ENCODE measurements at regions not wholly inside any gene's neighbourhood (a gene's known extent, or its start where the extent isn't known, plus 50 kb on each side); places are given as distances from the start of the nearest gene placed in this dataset.

- Mint-ChIP-seq H3K4me3 (no peak overlapping the region), H3K36me3 (ENCODE audit: low read depth) (no peaks in the 10 kb centered on the region), H3K27me3 (peaks cover 2% of the 10 kb centered on the region), H3K27ac (no peak overlapping the region), H3K4me1 (no peaks in the 10 kb centered on the region), H3K9me3 (no peaks in the 10 kb centered on the region)
- no peak for ATAC-seq
- DNase-seq: no peak
These were observed 89.2 kb upstream of the PRDX4 start for GRCh38 chrX:23578079-23578478.

- Mint-ChIP-seq H3K9me3 (no peaks in the 10 kb centered on the region), H3K4me3 (no peak overlapping the region), H3K36me3 (ENCODE audit: low read depth) (no peaks in the 10 kb centered on the region), H3K27me3 (no peaks in the 10 kb centered on the region), H3K4me1 (no peaks in the 10 kb centered on the region), H3K27ac (no peak overlapping the region)
- no peak for ATAC-seq
- DNase-seq: no peak
These were observed 77.8 kb upstream of the PRDX4 start for GRCh38 chrX:23589496-23589895.

GRCh38 chrX:23592741-23593140 is 74.6 kb upstream of the PRDX4 start:
- no peaks in the 10 kb centered on the region for H3K36me3 Mint-ChIP-seq (ENCODE audit: low read depth)
- ATAC-seq (no peak), DNase-seq (no peak)
- H3K4me1 Mint-ChIP-seq: no peaks in the 10 kb centered on the region
- H3K27ac Mint-ChIP-seq: no peak overlapping the region
- H3K4me3 Mint-ChIP-seq: no peak overlapping the region
- H3K9me3 Mint-ChIP-seq: no peaks in the 10 kb centered on the region
- H3K27me3 Mint-ChIP-seq: no peaks in the 10 kb centered on the region

GRCh38 chrX:23598575-23598974 is 68.7 kb upstream of the PRDX4 start:
- H3K4me1 Mint-ChIP-seq: no peaks in the 10 kb centered on the region
- H3K27me3 Mint-ChIP-seq: no peaks in the 10 kb centered on the region
- DNase-seq (no peak), ATAC-seq (no peak)
- no peak overlapping the region for H3K27ac Mint-ChIP-seq
- no peak overlapping the region for H3K4me3 Mint-ChIP-seq
- no peaks in the 10 kb centered on the region for H3K9me3 Mint-ChIP-seq
- H3K36me3 Mint-ChIP-seq (ENCODE audit: low read depth): no peaks in the 10 kb centered on the region

GRCh38 chrX:23603501-23603900 is 63.8 kb upstream of the PRDX4 start:
- Mint-ChIP-seq H3K27me3 (no peaks in the 10 kb centered on the region), H3K27ac (no peak overlapping the region), H3K4me1 (no peaks in the 10 kb centered on the region), H3K9me3 (no peaks in the 10 kb centered on the region), H3K36me3 (ENCODE audit: low read depth) (no peaks in the 10 kb centered on the region), H3K4me3 (no peak overlapping the region)
- DNase-seq (no peak), ATAC-seq (no peak)

- H3K27ac Mint-ChIP-seq: no peak overlapping the region
- H3K4me1 Mint-ChIP-seq: no peaks in the 10 kb centered on the region
- no peaks in the 10 kb centered on the region for H3K27me3 Mint-ChIP-seq
- no peaks in the 10 kb centered on the region for H3K36me3 Mint-ChIP-seq (ENCODE audit: low read depth)
- DNase-seq: no peak
- no peak for ATAC-seq
- H3K4me3 Mint-ChIP-seq: no peak overlapping the region
- H3K9me3 Mint-ChIP-seq: no peaks in the 10 kb centered on the region
These were observed 56.8 kb upstream of the PRDX4 start for GRCh38 chrX:23610495-23610894.

- ATAC-seq: no peak
- Mint-ChIP-seq H3K9me3 (no peaks in the 10 kb centered on the region), H3K36me3 (ENCODE audit: low read depth) (no peaks in the 10 kb centered on the region), H3K27ac (no peak overlapping the region), H3K4me3 (no peak overlapping the region), H3K4me1 (no peaks in the 10 kb centered on the region), H3K27me3 (no peaks in the 10 kb centered on the region)
- DNase-seq: no peak
These were observed 54.4 kb upstream of the PRDX4 start for GRCh38 chrX:23612846-23613245.

GRCh38 chrX:23616361-23616760 is 50.9 kb upstream of the PRDX4 start:
- no peaks in the 10 kb centered on the region for H3K27me3 Mint-ChIP-seq
- ATAC-seq: no peak

More at GRCh38 chrX:23616361-23616760, 50.9 kb upstream of the PRDX4 start:
- DNase-seq: no peak
- no peaks in the 10 kb centered on the region for H3K9me3 Mint-ChIP-seq
- H3K4me1 Mint-ChIP-seq: no peaks in the 10 kb centered on the region
- no peak overlapping the region for H3K4me3 Mint-ChIP-seq
- no peak overlapping the region for H3K27ac Mint-ChIP-seq
- H3K36me3 Mint-ChIP-seq (ENCODE audit: low read depth): no peaks in the 10 kb centered on the region
